Gastroesophageal sphincter (tissue), 4 donors: ENCODE measurements at regions not wholly inside any gene's neighbourhood (a gene's known extent, or its start where the extent isn't known, plus 50 kb on each side); places are given as distances from the start of the nearest gene placed in this dataset.

Experiments
- ATAC-seq: fragments of 150-250 bp; one replicate; pipeline ENCODE4 v1.9.1; 2016; ENCODE audit warnings: mild to moderate bottlenecking, moderate library complexity
- H3K27ac ChIP-seq, 4 donors: fragments of 200-600 bp; sonication (generic) in 3 of 4; 1 replicate in 3 of 4; 2 replicates in 1 of 4; pipeline ENCODE4 v1.5.1; 2016 to 2019
- H3K27me3 ChIP-seq: fragments of 200-600 bp; sonication (generic); one replicate; pipeline ENCODE4 v1.5.1; 2019
- H3K36me3 ChIP-seq, 2 donors: fragments of 200-600 bp; sonication (generic); one replicate each; pipeline ENCODE4 v1.5.1; 2019; ENCODE audit warnings: control low read depth in 1 of 2
- H3K4me1 ChIP-seq, 3 donors: fragments of 200-600 bp; sonication (generic); 1 replicate in 2 of 3; 2 replicates in 1 of 3; pipeline ENCODE4 v1.5.1; 2016 to 2019; ENCODE audit warnings: control low read depth in 2 of 3
- H3K4me3 ChIP-seq, 2 donors: fragments of 200-600 bp; sonication (generic); one replicate each; pipeline ENCODE4 v1.5.1; 2019; ENCODE audit warnings: mild to moderate bottlenecking in 1 of 2, moderate library complexity in 1 of 2
- H3K9me3 ChIP-seq, 3 donors: fragments of 200-600 bp; sonication (generic); one replicate each; pipeline ENCODE4 v1.5.1; 2017 to 2019; ENCODE audit warnings: control low read depth in 2 of 3
- EP300 ChIP-seq: sonication (generic); formaldehyde crosslinking; IDR thresholded peaks from one replicate; pipeline ENCODE4 v1.6.1; 2017; ENCODE audit warnings: antibody characterized with exemption, mild to moderate bottlenecking
- POLR2A ChIP-seq, 2 donors: fragments of 450-650 bp; IDR thresholded peaks; one replicate each; pipeline ENCODE4 v1.6.1; 2017; ENCODE audit warnings: antibody characterized with exemption in 2 of 2, mild to moderate bottlenecking in 2 of 2, moderate library complexity in 1 of 2
- POLR2AphosphoS5 ChIP-seq: sonication (generic); formaldehyde crosslinking; IDR thresholded peaks from one replicate; pipeline ENCODE4 v1.6.1; 2017; ENCODE audit warnings: antibody characterized with exemption
- WGBS, 2 donors: methylation state at CpG; one replicate each; pipeline ENCODE4 v1.1.5; 2018; ENCODE audit warnings: low coverage in 1 of 2; 5-methylcytosine and 5-hydroxymethylcytosine counted together
- TF ChIP-seq, protein P1 (sequence below), 4 experiments: fragments of 200-600 bp in 2 of 4; fragments of 450-650 bp in 2 of 4; sonication (generic) in 1 of 4; IDR thresholded peaks; one replicate each; pipeline ENCODE4 v1.5.1; 2017 to 2019; ENCODE audit warnings: antibody characterized with exemption in 4 of 4, mild to moderate bottlenecking in 2 of 4, moderate library complexity in 2 of 4

DNA sequence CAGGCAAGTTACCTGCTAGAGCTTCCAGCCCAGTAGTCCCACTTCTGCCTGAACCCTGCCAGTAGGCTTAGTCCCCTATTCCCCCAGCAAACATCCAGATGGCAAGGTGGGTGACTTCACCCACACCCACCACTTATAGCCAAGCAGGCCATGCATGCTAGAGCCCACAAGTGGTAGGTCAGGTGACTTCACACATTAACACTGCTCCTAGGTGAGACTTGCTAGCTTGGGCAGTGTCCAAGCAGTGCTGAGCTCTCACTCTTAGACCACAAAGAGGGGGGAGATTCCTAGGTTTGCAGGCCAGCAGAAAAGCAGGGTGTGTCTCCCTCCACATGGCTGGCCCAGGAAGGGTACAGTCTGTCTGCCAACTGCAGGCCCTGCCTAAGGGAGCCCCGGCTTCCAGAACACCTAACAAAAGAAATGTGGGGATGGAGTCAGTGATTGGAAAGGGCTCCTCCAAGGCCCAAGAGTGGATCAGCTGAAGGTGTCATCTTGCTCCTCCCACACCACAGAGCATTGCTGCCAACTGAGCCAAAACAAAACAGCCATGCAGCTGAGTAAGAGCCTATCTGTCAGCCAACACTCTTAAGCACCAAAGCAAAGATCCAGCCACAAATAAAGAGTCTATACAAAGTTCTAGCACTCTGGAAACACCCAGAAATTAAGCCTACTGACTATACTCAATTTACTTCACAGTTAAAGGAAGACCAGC lies 158.1 kb upstream of the USP38 start:
- Histone ChIP-seq H3K27ac (no peak overlapping the region), H3K4me3 (no peak overlapping the region), H3K36me3 (no peaks in the 10 kb centered on the region), H3K27me3 (no peaks in the 10 kb centered on the region), H3K9me3 (peaks cover 0 to 7% (median 0%) of the 10 kb centered on the region in 3 donors), H3K4me1 (peaks cover 0 to 6% (median 0%) of the 10 kb centered on the region in 3 donors)
- 67% methylated on average over 1 of the region's 1 CpG; no CpG with 5 or more reads in 1 of the 2 donors for WGBS, 2 donors
- no peak for ATAC-seq
- no peak for TF ChIP-seq EP300
- no peak for TF ChIP-seq POLR2AphosphoS5
- TF ChIP-seq, protein P1, sequence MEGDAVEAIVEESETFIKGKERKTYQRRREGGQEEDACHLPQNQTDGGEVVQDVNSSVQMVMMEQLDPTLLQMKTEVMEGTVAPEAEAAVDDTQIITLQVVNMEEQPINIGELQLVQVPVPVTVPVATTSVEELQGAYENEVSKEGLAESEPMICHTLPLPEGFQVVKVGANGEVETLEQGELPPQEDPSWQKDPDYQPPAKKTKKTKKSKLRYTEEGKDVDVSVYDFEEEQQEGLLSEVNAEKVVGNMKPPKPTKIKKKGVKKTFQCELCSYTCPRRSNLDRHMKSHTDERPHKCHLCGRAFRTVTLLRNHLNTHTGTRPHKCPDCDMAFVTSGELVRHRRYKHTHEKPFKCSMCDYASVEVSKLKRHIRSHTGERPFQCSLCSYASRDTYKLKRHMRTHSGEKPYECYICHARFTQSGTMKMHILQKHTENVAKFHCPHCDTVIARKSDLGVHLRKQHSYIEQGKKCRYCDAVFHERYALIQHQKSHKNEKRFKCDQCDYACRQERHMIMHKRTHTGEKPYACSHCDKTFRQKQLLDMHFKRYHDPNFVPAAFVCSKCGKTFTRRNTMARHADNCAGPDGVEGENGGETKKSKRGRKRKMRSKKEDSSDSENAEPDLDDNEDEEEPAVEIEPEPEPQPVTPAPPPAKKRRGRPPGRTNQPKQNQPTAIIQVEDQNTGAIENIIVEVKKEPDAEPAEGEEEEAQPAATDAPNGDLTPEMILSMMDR (IDR thresholded peaks at IDR 0.05), result no peak
- no peak for TF ChIP-seq POLR2A (IDR thresholded peaks at IDR 0.05)

DNA sequence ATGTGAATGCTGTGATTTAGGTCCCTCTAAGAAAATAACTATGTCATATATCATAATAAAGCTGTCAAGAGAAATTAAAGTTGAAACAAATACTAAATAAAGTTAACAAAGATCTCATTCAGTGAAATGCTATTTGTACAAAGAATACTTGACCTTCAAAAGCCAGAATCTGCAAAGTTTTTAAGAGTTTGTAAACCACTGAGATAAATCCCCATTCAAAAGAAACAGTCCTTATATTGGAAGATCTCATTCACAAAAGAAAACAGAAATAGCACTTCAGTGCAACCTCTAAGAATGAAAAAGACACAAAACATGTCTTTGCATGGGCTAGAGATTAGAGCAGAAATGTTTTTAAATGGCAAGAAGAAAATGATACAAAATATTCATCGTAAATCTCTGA lies 149.1 kb upstream of the USP38 start:
- Histone ChIP-seq H3K36me3 (no peaks in the 10 kb centered on the region), H3K4me1 (no peaks in the 10 kb centered on the region), H3K9me3 (no peaks in the 10 kb centered on the region), H3K4me3 (no peak overlapping the region), H3K27ac (no peak overlapping the region), H3K27me3 (no peaks in the 10 kb centered on the region)
- ATAC-seq, result no peak
- WGBS, 2 donors, result 94 to 100% methylated on average over 1 of the region's 1 CpG
- TF ChIP-seq EP300 (no peak), POLR2A (IDR thresholded peaks at IDR 0.05) (no peak), POLR2AphosphoS5 (no peak)
- TF ChIP-seq, protein P1 (IDR thresholded peaks at IDR 0.05), result no peak

DNA sequence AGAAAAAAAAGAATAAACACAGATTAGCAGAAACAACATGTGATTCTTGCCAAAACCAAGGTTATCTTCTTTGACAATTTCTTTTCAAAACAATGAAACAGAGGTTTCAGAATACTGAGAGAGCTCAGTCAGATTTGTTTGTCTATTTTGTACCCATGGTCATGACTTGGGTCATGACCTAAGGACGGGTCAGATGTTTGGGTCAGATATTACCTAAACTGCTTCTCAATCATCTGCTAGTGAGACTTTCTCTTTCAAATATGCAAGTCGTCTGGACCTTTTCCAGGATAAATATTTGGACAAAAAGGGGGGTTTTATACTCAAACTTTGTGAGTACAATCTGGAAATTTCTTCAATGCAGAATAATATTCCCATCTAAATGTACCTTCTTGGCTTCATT lies 148.3 kb upstream of the USP38 start:
- Histone ChIP-seq H3K4me3 (no peak overlapping the region), H3K9me3 (no peaks in the 10 kb centered on the region), H3K27me3 (no peaks in the 10 kb centered on the region), H3K36me3 (no peaks in the 10 kb centered on the region), H3K27ac (no peak overlapping the region), H3K4me1 (no peaks in the 10 kb centered on the region)
- 35 to 59% methylated on average over 2 of the region's 2 CpGs for WGBS, 2 donors
- TF ChIP-seq POLR2A (IDR thresholded peaks at IDR 0.05) (no peak), EP300 (no peak), POLR2AphosphoS5 (no peak)
- TF ChIP-seq, protein P1 (IDR thresholded peaks at IDR 0.05), result no peak
- no peak for ATAC-seq

DNA sequence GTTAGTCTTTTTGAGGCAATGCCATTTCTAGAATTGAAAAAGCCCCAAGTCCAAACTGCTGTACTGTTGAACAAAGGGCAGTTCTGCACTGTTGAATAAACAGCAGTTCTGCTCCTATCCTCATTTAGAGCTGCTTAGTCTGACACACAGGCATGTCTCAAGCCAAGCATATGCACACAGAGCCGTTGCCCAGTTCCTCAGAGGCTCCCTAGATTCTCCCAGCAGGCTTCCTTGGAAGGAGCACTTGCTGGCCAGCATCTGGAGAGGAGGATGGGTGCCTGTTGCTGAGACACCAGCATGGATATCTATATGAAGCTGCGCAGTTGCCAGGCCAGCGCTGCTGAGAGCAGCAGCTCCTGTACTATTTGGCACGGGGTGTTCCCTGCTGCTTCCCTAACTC lies 138.3 kb upstream of the USP38 start:
- Histone ChIP-seq H3K36me3 (no peaks in the 10 kb centered on the region), H3K27me3 (no peaks in the 10 kb centered on the region), H3K9me3 (no peaks in the 10 kb centered on the region), H3K4me3 (no peak overlapping the region), H3K27ac (peak overlapping the region; percentile 2 to 61 (median 35)), H3K4me1 (peaks cover 0 to 21% (median 5%) of the 10 kb centered on the region in 3 donors)
- 33 to 38% methylated on average over 1 to 4 of the region's 4 CpGs for WGBS, 2 donors
- ATAC-seq, result peak; percentile 58
- TF ChIP-seq POLR2AphosphoS5 (no peak), POLR2A (IDR thresholded peaks at IDR 0.05) (no peak), EP300 (no peak)
- TF ChIP-seq, protein P1 (IDR thresholded peaks at IDR 0.05), result no peak

DNA sequence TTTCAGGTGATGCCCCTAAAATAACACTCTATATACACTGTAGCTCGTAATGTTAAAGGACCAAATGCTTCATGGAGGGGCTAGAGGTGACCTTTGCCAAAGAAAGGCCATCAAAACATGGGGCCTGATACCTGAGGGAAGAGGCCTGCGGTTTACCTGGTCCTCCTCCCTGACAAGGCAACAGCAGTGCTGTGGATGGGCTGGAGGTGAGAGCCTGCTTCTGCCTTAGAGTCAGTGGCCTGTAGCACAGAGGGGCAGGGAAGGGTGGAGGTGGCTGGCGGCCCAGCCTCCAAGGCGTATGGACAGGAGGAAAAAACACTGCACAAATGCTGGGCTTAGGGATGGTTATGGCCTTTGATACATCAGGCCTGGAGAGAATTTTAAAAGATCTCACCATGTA lies 137.8 kb upstream of the USP38 start:
- H3K4me1 ChIP-seq, result peaks cover 0 to 21% (median 5%) of the 10 kb centered on the region in 3 donors
- no peak overlapping the region for H3K4me3 ChIP-seq
- TF ChIP-seq, protein P1 (IDR thresholded peaks at IDR 0.05), result no peak
- TF ChIP-seq POLR2AphosphoS5 (no peak), EP300 (no peak), POLR2A (IDR thresholded peaks at IDR 0.05) (no peak)
- no peaks in the 10 kb centered on the region for H3K27me3 ChIP-seq
- 30 to 50% methylated on average over 1 of the region's 4 CpGs for WGBS, 2 donors
- no peaks in the 10 kb centered on the region for H3K36me3 ChIP-seq
- peak overlapping the region; percentile 2 to 61 (median 35) for H3K27ac ChIP-seq
- peak; percentile 23 for ATAC-seq
- H3K9me3 ChIP-seq, result no peaks in the 10 kb centered on the region
